ENCODE measurements at regions not wholly inside any gene's neighbourhood (a gene's known extent, or its start where the extent isn't known, plus 50 kb on each side); places are given as distances from the start of the nearest gene placed in this dataset.

DNA sequence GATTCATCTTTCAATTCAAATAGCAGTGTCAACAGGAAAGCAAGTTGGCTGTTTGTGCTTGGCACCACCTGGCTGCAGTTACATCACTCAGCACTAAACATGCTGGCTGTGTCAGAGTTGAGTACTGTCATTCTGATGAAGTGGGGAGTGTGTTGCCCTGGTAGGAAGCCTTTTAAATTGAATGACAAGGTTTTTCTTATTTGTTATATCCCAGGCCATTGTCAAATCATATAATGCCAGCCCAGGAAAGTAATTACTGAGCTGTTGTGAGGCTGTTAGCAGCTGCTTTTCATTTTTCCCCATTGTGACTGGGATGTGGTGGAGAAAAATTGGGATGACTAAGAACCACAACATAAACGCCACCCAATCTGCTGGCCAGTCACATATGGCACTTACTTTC is 106.5 kb upstream of the PRKD1 start:
- no peak overlapping the region for H3K4me3 ChIP-seq (ENCODE audit: low read length)
- TF ChIP-seq, protein P1, sequence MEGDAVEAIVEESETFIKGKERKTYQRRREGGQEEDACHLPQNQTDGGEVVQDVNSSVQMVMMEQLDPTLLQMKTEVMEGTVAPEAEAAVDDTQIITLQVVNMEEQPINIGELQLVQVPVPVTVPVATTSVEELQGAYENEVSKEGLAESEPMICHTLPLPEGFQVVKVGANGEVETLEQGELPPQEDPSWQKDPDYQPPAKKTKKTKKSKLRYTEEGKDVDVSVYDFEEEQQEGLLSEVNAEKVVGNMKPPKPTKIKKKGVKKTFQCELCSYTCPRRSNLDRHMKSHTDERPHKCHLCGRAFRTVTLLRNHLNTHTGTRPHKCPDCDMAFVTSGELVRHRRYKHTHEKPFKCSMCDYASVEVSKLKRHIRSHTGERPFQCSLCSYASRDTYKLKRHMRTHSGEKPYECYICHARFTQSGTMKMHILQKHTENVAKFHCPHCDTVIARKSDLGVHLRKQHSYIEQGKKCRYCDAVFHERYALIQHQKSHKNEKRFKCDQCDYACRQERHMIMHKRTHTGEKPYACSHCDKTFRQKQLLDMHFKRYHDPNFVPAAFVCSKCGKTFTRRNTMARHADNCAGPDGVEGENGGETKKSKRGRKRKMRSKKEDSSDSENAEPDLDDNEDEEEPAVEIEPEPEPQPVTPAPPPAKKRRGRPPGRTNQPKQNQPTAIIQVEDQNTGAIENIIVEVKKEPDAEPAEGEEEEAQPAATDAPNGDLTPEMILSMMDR (IDR thresholded peaks at IDR 0.05; ENCODE audit: insufficient read depth, low read depth, low read length, missing control alignments), result no peak
- no peak for DNase-seq (ENCODE audit: low read depth)

DNA sequence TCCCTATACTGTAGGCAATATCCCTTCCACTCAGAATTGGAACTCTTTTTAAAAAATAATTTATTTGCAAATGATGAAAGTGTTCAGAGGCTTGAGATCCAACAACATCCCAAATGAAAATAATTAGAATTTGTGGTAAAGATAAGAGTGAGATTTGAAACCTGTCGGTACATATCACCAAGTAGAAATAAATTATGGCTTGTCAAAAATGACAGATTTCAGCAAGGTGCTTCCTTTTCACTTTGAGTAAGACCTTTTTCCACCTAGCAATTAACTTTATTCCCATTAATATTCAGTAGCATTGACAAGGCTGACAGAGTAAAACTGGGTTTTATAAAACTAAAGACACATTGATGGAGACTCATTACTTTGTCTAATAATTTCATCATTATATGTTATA is 107.7 kb upstream of the PRKD1 start:
- no peak for DNase-seq (ENCODE audit: low read depth)
- TF ChIP-seq, protein P1 (IDR thresholded peaks at IDR 0.05; ENCODE audit: insufficient read depth, low read depth, low read length, missing control alignments), result no peak
- no peak overlapping the region for H3K4me3 ChIP-seq (ENCODE audit: low read length)

DNA sequence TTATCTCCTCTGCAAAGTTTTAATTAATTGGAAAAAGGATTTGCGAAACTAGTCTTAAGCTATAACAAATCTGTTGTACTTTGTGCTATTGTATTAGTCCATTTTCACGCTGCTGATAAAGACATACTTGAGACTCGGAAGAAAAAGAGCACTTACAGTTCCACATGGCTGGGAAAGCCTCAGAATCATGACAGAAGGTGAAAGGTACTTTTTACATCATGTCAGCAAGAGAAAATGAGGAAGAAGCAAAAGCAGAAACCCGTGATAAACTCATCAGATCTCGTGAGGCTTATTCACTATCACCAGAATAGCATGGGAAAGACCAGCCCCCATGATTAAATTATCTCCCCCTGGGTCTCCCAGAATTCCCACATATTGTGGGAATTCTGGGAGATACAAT is 118.1 kb upstream of the PRKD1 start:
- TF ChIP-seq, protein P1 (IDR thresholded peaks at IDR 0.05; ENCODE audit: insufficient read depth, low read depth, low read length, missing control alignments), result no peak
- H3K4me3 ChIP-seq (ENCODE audit: low read length), result no peak overlapping the region

DNA sequence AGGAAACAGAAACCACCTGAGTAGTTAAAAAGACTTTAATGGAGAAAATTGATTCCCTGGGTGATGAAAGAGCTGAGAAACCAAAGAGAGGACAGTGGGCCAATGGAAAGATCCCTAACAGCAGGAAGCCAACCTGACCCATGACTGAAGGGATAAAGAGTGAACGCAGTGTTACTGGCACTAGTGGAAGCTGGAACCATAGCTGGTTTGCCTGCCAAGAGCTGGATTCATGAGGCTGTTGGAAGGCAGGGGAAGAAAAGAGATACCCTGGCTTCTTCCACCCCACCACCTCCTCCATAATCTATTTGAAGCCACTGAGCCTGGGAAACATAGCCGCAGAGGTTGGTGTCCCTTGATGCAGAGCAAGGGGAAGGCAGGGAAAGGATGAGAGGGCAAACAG is 125.5 kb upstream of the PRKD1 start:
- no peak for DNase-seq (ENCODE audit: low read depth)
- TF ChIP-seq, protein P1 (IDR thresholded peaks at IDR 0.05; ENCODE audit: insufficient read depth, low read depth, low read length, missing control alignments), result no peak

More for the DNA sequence above, 118.1 kb upstream of the PRKD1 start:
- DNase-seq (ENCODE audit: low read depth), result no peak

DNA sequence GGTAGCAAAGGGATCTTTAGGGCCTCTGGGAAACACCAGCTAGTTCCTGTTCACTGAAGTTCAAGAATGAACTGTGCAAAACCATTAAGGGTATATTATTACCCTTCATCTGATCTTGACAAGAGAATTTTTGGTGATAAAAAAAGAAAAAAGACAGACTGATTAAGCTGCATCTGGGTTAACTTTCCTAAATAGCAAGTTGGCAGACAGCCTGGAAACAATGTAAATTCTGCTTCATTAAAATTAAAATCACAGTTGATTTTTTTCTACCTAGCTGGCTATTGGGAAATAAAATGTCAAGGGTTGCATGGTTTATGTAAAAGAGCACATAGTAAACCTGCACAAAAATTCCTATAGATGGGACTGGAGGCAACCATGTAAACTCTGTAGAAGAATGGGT is 126.6 kb upstream of the PRKD1 start:
- TF ChIP-seq, protein P1 (IDR thresholded peaks at IDR 0.05; ENCODE audit: insufficient read depth, low read depth, low read length, missing control alignments), result no peak
- no peak for DNase-seq (ENCODE audit: low read depth)
- H3K4me3 ChIP-seq (ENCODE audit: low read length), result no peak overlapping the region

More for the DNA sequence above, 125.5 kb upstream of the PRKD1 start:
- H3K4me3 ChIP-seq (ENCODE audit: low read length), result no peak overlapping the region

DNA sequence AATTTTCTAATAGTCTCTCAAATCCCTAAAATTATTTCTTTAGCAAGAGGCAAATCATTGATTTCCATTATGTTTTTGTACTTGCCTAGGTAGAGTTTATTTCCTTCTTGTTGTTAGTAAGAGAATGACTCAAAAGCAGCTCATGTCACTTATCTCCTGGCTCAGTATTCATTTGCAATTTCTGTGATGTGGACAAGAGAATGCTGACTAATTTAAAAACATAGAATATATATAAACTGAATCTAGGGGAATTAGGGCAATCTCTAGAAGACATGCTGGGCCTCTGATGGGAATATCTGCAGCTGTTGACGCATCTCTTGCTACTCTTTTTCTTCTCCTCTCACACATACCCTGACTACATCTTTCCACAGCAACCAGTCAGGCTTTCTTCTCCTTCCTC is 130.8 kb upstream of the PRKD1 start:
- no peak overlapping the region for H3K4me3 ChIP-seq (ENCODE audit: low read length)
- TF ChIP-seq, protein P1 (IDR thresholded peaks at IDR 0.05; ENCODE audit: insufficient read depth, low read depth, low read length, missing control alignments), result no peak
- DNase-seq (ENCODE audit: low read depth), result peak; percentile 2

DNA sequence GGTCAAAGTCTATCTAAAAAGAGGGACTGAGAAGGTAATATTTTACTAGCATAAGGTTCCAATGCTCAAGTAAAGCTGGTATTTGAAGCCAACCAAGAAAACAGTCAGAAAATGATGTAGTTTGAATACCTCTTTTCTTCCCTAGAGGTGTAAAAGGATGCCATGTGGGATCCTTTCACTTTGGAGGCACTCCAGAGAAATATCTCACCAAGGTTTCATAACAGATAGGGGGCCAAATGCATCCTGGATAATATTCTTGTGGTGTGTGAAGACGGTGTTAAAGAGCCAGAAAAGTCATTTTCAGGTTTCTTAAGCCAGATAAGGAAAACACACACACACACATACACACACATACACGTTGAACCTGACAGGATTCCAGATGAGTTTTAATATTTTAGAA is 136.1 kb upstream of the PRKD1 start:
- no peak overlapping the region for H3K4me3 ChIP-seq (ENCODE audit: low read length)
- TF ChIP-seq, protein P1 (IDR thresholded peaks at IDR 0.05; ENCODE audit: insufficient read depth, low read depth, low read length, missing control alignments), result no peak
- DNase-seq (ENCODE audit: low read depth), result no peak
